OCI-LY7 (cell line): ENCODE measurements at regions not wholly inside any gene's neighbourhood (a gene's known extent, or its start where the extent isn't known, plus 50 kb on each side); places are given as distances from the start of the nearest gene placed in this dataset.
A peak's percentile ranks its signal among the peaks of the same experiment; 100 is the strongest.

Experiments used
- BruUV-seq: library from RNA; stranded (reverse); fragments of 400-500 nt; replicated peaks from 2 replicates; lab custom pipeline; 2021; lab: Mats Ljungman, UMichigan
- CTCF ChIA-PET: fragments of 300-600 bp; sonication (Branson Sonifier 250); formaldehyde crosslinking; loops from one replicate; lab custom pipeline; 2022; ENCODE audit warnings: antibody characterized with exemption; ENCODE audit not compliant: unreplicated experiment; lab: Charles Lee
- POLR2A ChIA-PET: fragments of 300-600 bp; sonication (Branson Sonifier 250); formaldehyde crosslinking; loops from one replicate; lab custom pipeline; 2022; ENCODE audit warnings: antibody characterized with exemption; lab: Charles Lee
- DNase-seq: peaks from one replicate; pipeline ENCODE4 v3.0.0-alpha.2; 2015; ENCODE audit warnings: low spot score
- H2AFZ ChIP-seq: fragments of 200-600 bp; sonication (generic), shearing (Covaris generic); 2 replicates; pipeline ENCODE4 v1.6.1; 2014; ENCODE audit warnings: mild to moderate bottlenecking, antibody characterized with exemption, low read length, moderate library complexity
- H3K27ac ChIP-seq: fragments of 200-600 bp; sonication (generic); 2 replicates; pipeline ENCODE4 v1.5.1; 2014; ENCODE audit warnings: mixed run types, low read depth, mild to moderate bottlenecking, moderate library complexity, low read length, inconsistent platforms; ENCODE audit not compliant: poor library complexity, severe bottlenecking
- H3K36me3 ChIP-seq: fragments of 200-600 bp; sonication (generic); 2 replicates; pipeline ENCODE4 v1.6.1; 2014; ENCODE audit warnings: mild to moderate bottlenecking, antibody characterized with exemption, low read length, moderate library complexity, mixed read lengths; ENCODE audit not compliant: insufficient read depth
- H3K4me1 ChIP-seq: fragments of 200-600 bp; sonication (generic); 2 replicates; pipeline ENCODE4 v1.5.1; 2014; ENCODE audit warnings: mild to moderate bottlenecking, low read length; ENCODE audit not compliant: insufficient read depth, poor library complexity, severe bottlenecking
- H3K4me2 ChIP-seq: fragments of 200-600 bp; sonication (generic); 2 replicates; pipeline ENCODE4 v1.6.1; 2014; ENCODE audit warnings: mild to moderate bottlenecking, low read length
- H3K4me3 ChIP-seq: fragments of 200-600 bp; sonication (generic); 2 replicates; pipeline ENCODE4 v1.5.1; 2014; ENCODE audit warnings: mild to moderate bottlenecking, low read depth, low read length; ENCODE audit not compliant: poor library complexity, severe bottlenecking
- H3K79me2 ChIP-seq: fragments of 200-600 bp; sonication (generic); 2 replicates; pipeline ENCODE4 v1.6.1; 2016; ENCODE audit warnings: low read depth, mild to moderate bottlenecking, low read length, moderate library complexity, mixed read lengths; ENCODE audit not compliant: insufficient read depth
- H3K9me2 ChIP-seq: fragments of 200-600 bp; sonication (generic); 2 replicates; pipeline ENCODE4 v1.6.1; 2016; ENCODE audit warnings: mild to moderate bottlenecking, low read length, mixed read lengths; ENCODE audit not compliant: insufficient read depth
- H3K9me3 ChIP-seq: fragments of 200-600 bp; sonication (generic); 2 replicates; pipeline ENCODE4 v1.6.1; 2014; ENCODE audit warnings: mild to moderate bottlenecking, mixed run types, low read length, mixed read lengths
- H4K20me1 ChIP-seq: fragments of 200-600 bp; sonication (generic); 2 replicates; pipeline ENCODE4 v1.6.1; 2014; ENCODE audit warnings: mild to moderate bottlenecking, antibody characterized with exemption, low read length, moderate library complexity, mixed read lengths; ENCODE audit not compliant: insufficient read depth
- CTCF ChIP-seq: fragments of 200-600 bp; sonication (generic); conservative IDR thresholded peaks from 2 replicates; pipeline ENCODE4 v1.5.1; 2014; ENCODE audit warnings: mild to moderate bottlenecking, antibody characterized with exemption, low read length, moderate library complexity, mixed read lengths
- EZH2phosphoT487 ChIP-seq: fragments of 200-600 bp; sonication (generic); IDR thresholded peaks from 2 replicates; pipeline ENCODE4 v1.6.1; 2018; ENCODE audit warnings: low read depth, borderline replicate concordance, mild to moderate bottlenecking, mixed run types, antibody characterized with exemption, low read length, moderate library complexity, mixed read lengths
- intact Hi-C: fragments of 100-400 bp; cut with micrococcal nuclease; formaldehyde crosslinking; loops from one replicate; pipeline ENCODE4 v1.10.0; 2022; ENCODE audit not compliant: unreplicated experiment

DNA sequence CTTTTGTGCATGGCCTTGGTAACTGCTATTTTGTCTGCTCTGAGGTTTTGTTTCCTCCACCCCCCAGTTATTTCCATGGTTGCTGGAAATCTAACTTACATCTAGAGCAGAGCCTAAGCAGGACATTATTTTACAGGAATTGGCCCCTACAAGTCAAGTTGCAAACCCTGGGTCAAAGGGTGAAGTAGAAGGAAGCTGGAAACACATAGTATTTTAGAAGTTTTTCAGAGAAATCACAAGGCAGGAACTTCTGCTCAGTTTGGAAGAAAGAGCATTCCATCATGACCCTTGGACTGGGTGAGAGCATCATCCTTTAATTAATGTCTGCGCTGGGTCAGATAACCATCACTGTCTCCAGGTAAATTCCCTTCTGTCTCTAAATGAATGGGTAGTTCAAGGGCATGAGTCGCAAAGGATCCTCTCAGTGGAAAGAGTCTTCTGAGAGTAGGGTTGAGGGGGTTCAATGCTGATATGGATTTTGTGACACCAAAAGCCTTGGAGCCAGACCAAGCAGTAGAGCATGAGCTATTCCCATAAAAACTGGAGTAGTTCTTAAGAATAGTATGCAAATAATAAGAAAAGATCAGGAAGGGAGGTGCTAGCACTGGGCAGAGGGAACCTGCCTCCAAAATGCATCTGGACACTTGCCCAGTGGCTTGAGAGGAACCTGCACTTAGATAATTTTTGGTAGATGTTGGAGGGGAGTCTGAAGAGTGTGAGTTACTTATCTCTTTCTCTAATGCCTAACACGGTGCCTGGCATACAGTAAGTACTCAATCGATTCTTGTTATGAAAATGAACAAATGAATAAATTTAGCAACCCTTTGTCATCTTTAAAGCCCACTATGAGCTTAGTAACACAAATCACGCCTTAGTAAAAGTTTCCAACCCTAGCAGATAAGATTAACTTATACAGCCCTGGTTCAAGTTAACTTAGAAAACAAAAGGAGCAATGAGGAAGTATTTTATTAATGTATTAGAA lies 160.6 kb upstream of the ADO start:
- no peak for DNase-seq
- H3K4me3 ChIP-seq: no peak overlapping the region
- CTCF ChIA-PET: no interaction called here
- H3K9me2 ChIP-seq: no peaks in the 10 kb centered on the region
- BruUV-seq: no TSS peak
- POLR2A ChIA-PET: no interaction called here
- H3K9me3 ChIP-seq: no peaks in the 10 kb centered on the region
- peak overlapping the region; percentile 20; the same call in 1 of the 2 replicates for H2AFZ ChIP-seq
- H3K79me2 ChIP-seq: no peaks in the 10 kb centered on the region
- H4K20me1 ChIP-seq: no peaks in the 10 kb centered on the region
- TF ChIP-seq CTCF (no peak), EZH2phosphoT487 (no peak)
- H3K4me2 ChIP-seq: no peak overlapping the region
- intact Hi-C loops: no loop called here
- H3K36me3 ChIP-seq: no peaks in the 10 kb centered on the region
- no peak overlapping the region for H3K27ac ChIP-seq
- H3K4me1 ChIP-seq: peaks cover 51% of the 10 kb centered on the region

- Histone ChIP-seq H3K36me3 (peaks cover 8% of the 10 kb centered on the region), H3K79me2 (no peaks in the 10 kb centered on the region), H3K4me2 (peak overlapping the region; percentile 51), H2AFZ (no peak overlapping the region), H3K9me3 (peaks cover 8% of the 10 kb centered on the region; the same call in 1 of the 2 replicates), H3K4me3 (no peak overlapping the region), H3K9me2 (no peaks in the 10 kb centered on the region), H4K20me1 (no peaks in the 10 kb centered on the region), H3K27ac (no peak overlapping the region), H3K4me1 (peaks cover 56% of the 10 kb centered on the region)
- ChIA-PET CTCF (interaction anchor here (0.6 to 3.0 kb wide), 2 partner anchors 9 to 170 kb away, joined by 6 to 15 read pairs; no protein-coding TSS in a partner anchor), POLR2A (interaction anchor here (0.7 to 8.6 kb wide), 7 partner anchors 8 to 170 kb away, joined by 3 to 80 read pairs (median 3); no protein-coding TSS in a partner anchor)
- TF ChIP-seq CTCF: no peak
- intact Hi-C loops: no loop called here
- no peak for DNase-seq
- BruUV-seq: no TSS peak
Observed at GRCh38 chr10:62647375-62648092, 157.0 kb upstream of the ADO start.
